H9 (cell line): ENCODE measurements at regions not wholly inside any gene's neighbourhood (a gene's known extent, or its start where the extent isn't known, plus 50 kb on each side); places are given as distances from the start of the nearest gene placed in this dataset.

Experiments used
- DNase-seq: peaks from one replicate; pipeline ENCODE4 v3.0.0-alpha.2; 2017
- H2AFZ ChIP-seq: one replicate; pipeline ENCODE4 v1.6.1; 2013; ENCODE audit warnings: mild to moderate bottlenecking, low read length, control low read depth, moderate library complexity
- H2AK5ac ChIP-seq: 2 replicates; pipeline ENCODE4 v1.6.1; 2013; ENCODE audit warnings: low read length, control low read depth, mixed read lengths; ENCODE audit not compliant: insufficient read length
- H2BK120ac ChIP-seq: one replicate; pipeline ENCODE4 v1.6.1; 2013; ENCODE audit warnings: low read depth, mild to moderate bottlenecking, low read length, control low read depth, inconsistent platforms; ENCODE audit not compliant: poor library complexity, severe bottlenecking
- H2BK12ac ChIP-seq: 2 replicates; pipeline ENCODE4 v1.6.1; 2013; ENCODE audit warnings: low read length, control low read depth, mixed read lengths, low read depth; ENCODE audit not compliant: insufficient read length
- H2BK15ac ChIP-seq: 2 replicates; pipeline ENCODE4 v1.6.1; 2013; ENCODE audit warnings: low read depth, low read length, control low read depth
- H2BK20ac ChIP-seq: one replicate; pipeline ENCODE4 v1.6.1; 2013; ENCODE audit warnings: low read depth, mild to moderate bottlenecking, low read length, control low read depth, inconsistent platforms; ENCODE audit not compliant: poor library complexity, severe bottlenecking
- H2BK5ac ChIP-seq: 2 replicates; pipeline ENCODE4 v1.6.1; 2013; ENCODE audit warnings: low read length, control low read depth, mixed read lengths; ENCODE audit not compliant: insufficient read length
- H3K14ac ChIP-seq: 2 replicates; pipeline ENCODE4 v1.6.1; 2013; ENCODE audit warnings: low read length, control low read depth; ENCODE audit not compliant: insufficient read depth
- H3K18ac ChIP-seq: 2 replicates; pipeline ENCODE4 v1.6.1; 2013; ENCODE audit warnings: low read depth, mild to moderate bottlenecking, mixed read lengths, low read length, control low read depth; ENCODE audit not compliant: insufficient read length
- H3K23ac ChIP-seq: 2 replicates; pipeline ENCODE4 v1.6.1; 2013; ENCODE audit warnings: low read length, control low read depth, mixed read lengths, low read depth; ENCODE audit not compliant: insufficient read length
- H3K23me2 ChIP-seq: 2 replicates; pipeline ENCODE4 v1.6.1; 2013; ENCODE audit warnings: low read depth, mild to moderate bottlenecking, mixed read lengths, low read length, control low read depth; ENCODE audit not compliant: insufficient read length, poor library complexity, severe bottlenecking
- H3K27ac ChIP-seq: 2 replicates; pipeline ENCODE4 v1.5.1; 2013; ENCODE audit warnings: low read length, control low read depth, mixed read lengths, low read depth; ENCODE audit not compliant: insufficient read length
- H3K27me3 ChIP-seq: 2 replicates; pipeline ENCODE4 v1.6.1; 2013; ENCODE audit warnings: low read length, control low read depth, inconsistent platforms; ENCODE audit not compliant: insufficient read depth
- H3K4ac ChIP-seq: 2 replicates; pipeline ENCODE4 v1.6.1; 2013; ENCODE audit warnings: low read depth, mild to moderate bottlenecking, control low read depth, inconsistent platforms, low read length, moderate library complexity
- H3K4me1 ChIP-seq: 2 replicates; pipeline ENCODE4 v1.6.1; 2013; ENCODE audit warnings: low read length, control low read depth, inconsistent platforms; ENCODE audit not compliant: insufficient read depth
- H3K4me2 ChIP-seq: 2 replicates; pipeline ENCODE4 v1.6.1; 2013; ENCODE audit warnings: low read length, control low read depth, mixed read lengths; ENCODE audit not compliant: insufficient read length, insufficient read depth
- H3K56ac ChIP-seq: 2 replicates; pipeline ENCODE4 v1.6.1; 2013; ENCODE audit warnings: low read depth, mild to moderate bottlenecking, mixed read lengths, low read length, control low read depth; ENCODE audit not compliant: insufficient read length
- H3K79me1 ChIP-seq: 2 replicates; pipeline ENCODE4 v1.6.1; 2013; ENCODE audit warnings: low read depth, mild to moderate bottlenecking, moderate library complexity, low read length, control low read depth, inconsistent platforms; ENCODE audit not compliant: insufficient read depth, poor library complexity, severe bottlenecking
- H3K79me2 ChIP-seq: 2 replicates; pipeline ENCODE4 v1.6.1; 2013; ENCODE audit warnings: low read length, control low read depth, inconsistent platforms; ENCODE audit not compliant: insufficient read depth
- H3K9ac ChIP-seq: 2 replicates; pipeline ENCODE4 v1.6.1; 2013; ENCODE audit warnings: low read length, control low read depth, mixed read lengths; ENCODE audit not compliant: insufficient read length; ENCODE audit errors: extremely low read depth
- H3K9me3 ChIP-seq: one replicate; pipeline ENCODE4 v1.6.1; 2013; ENCODE audit warnings: low read depth, low read length, inconsistent platforms; ENCODE audit not compliant: control insufficient read depth
- H3T11ph ChIP-seq: one replicate; pipeline ENCODE4 v1.6.1; 2013; ENCODE audit warnings: mild to moderate bottlenecking, low read length, control low read depth, inconsistent platforms
- H4K20me1 ChIP-seq: one replicate; pipeline ENCODE4 v1.6.1; 2013; ENCODE audit not compliant: control insufficient read depth, insufficient read length, insufficient read depth
- H4K5ac ChIP-seq: 2 replicates; pipeline ENCODE4 v1.6.1; 2013; ENCODE audit warnings: low read depth, mild to moderate bottlenecking, mixed read lengths, low read length, control low read depth; ENCODE audit not compliant: insufficient read length
- H4K8ac ChIP-seq: replicated peaks from 2 replicates; pipeline ENCODE4 v1.6.1; 2013; ENCODE audit warnings: low read length, control low read depth, mixed read lengths, low read depth; ENCODE audit not compliant: insufficient read length
- H4K91ac ChIP-seq: 2 replicates; pipeline ENCODE4 v1.6.1; 2013; ENCODE audit warnings: low read depth, mild to moderate bottlenecking, moderate library complexity, mixed read lengths, low read length, control low read depth; ENCODE audit not compliant: insufficient read length
- H3K27ac Mint-ChIP-seq, 3 experiments: 2 replicates in 2 of 3; 3 replicates in 1 of 3; pipeline ENCODE4 v1.8.0; 2020 to 2021; ENCODE audit warnings: mixed read lengths in 3 of 3, mild to moderate bottlenecking in 1 of 3, moderate library complexity in 1 of 3
- H3K27me3 Mint-ChIP-seq: 2 replicates; pipeline ENCODE4 v1.8.0; 2021; ENCODE audit warnings: low read depth, mild to moderate bottlenecking, moderate library complexity, mixed read lengths
- H3K36me3 Mint-ChIP-seq, 3 experiments: 2 replicates in 2 of 3; 3 replicates in 1 of 3; pipeline ENCODE4 v1.8.0; 2020 to 2021; ENCODE audit warnings: low read depth in 3 of 3, mixed read lengths in 3 of 3; ENCODE audit not compliant: insufficient read depth in 1 of 3
- H3K4me1 Mint-ChIP-seq, 2 experiments: 2 replicates each; pipeline ENCODE4 v1.8.0; 2020; ENCODE audit warnings: mixed read lengths in 2 of 2
- H3K4me3 Mint-ChIP-seq, 2 experiments: 2 replicates in 1 of 2; 3 replicates in 1 of 2; pipeline ENCODE4 v1.8.0; 2020 to 2021; ENCODE audit warnings: mild to moderate bottlenecking in 2 of 2, mixed read lengths in 2 of 2, moderate library complexity in 1 of 2
- H3K9me3 Mint-ChIP-seq, 2 experiments: 2 replicates in 1 of 2; 3 replicates in 1 of 2; pipeline ENCODE4 v1.8.0; 2020; ENCODE audit warnings: mild to moderate bottlenecking in 2 of 2, mixed read lengths in 2 of 2, moderate library complexity in 1 of 2
- WGBS: extraction: QIAGEN DNeasy Blood & Tissue Kit; methylation state at CpG from one replicate; pipeline ENCODE4 v1.1.7; 2013; ENCODE audit warnings: missing lambda C conversion rate, low lambda C conversion rate, mixed read lengths; ENCODE audit not compliant: insufficient read length; ENCODE audit errors: extremely low coverage; 5-methylcytosine and 5-hydroxymethylcytosine counted together
- TF ChIP-seq, protein P1 (sequence below): fragments of 200-600 bp; sonication (generic); conservative IDR thresholded peaks from 3 replicates; pipeline ENCODE4 v1.8.0; 2021; ENCODE audit warnings: antibody characterized with exemption, mild to moderate bottlenecking

- Histone ChIP-seq H3K14ac (no peak overlapping the region), H3K27me3 (no peaks in the 10 kb centered on the region), H2BK5ac (no peak overlapping the region), H2AK5ac (no peak overlapping the region), H4K91ac (no peak overlapping the region), H3K4me2 (no peak overlapping the region), H2AFZ (no peak overlapping the region), H2BK12ac (no peak overlapping the region), H4K5ac (no peak overlapping the region), H3K27ac (no peak overlapping the region), H4K20me1 (no peaks in the 10 kb centered on the region), H2BK20ac (no peak overlapping the region), H3K9ac (no peak overlapping the region), H3K79me1 (no peaks in the 10 kb centered on the region), H3K56ac (no peak overlapping the region), H3K79me2 (no peaks in the 10 kb centered on the region), H2BK15ac (no peak overlapping the region), H2BK120ac (no peak overlapping the region), H3K23me2 (no peaks in the 10 kb centered on the region), H3K4me1 (no peaks in the 10 kb centered on the region), H3K18ac (no peak overlapping the region), H4K8ac (no peak overlapping the region), H3T11ph (no peak overlapping the region), H3K23ac (no peak overlapping the region), H3K4ac (no peak overlapping the region), H3K9me3 (no peaks in the 10 kb centered on the region)
- no peak overlapping the region for H3K4me3 Mint-ChIP-seq
- TF ChIP-seq, protein P1, sequence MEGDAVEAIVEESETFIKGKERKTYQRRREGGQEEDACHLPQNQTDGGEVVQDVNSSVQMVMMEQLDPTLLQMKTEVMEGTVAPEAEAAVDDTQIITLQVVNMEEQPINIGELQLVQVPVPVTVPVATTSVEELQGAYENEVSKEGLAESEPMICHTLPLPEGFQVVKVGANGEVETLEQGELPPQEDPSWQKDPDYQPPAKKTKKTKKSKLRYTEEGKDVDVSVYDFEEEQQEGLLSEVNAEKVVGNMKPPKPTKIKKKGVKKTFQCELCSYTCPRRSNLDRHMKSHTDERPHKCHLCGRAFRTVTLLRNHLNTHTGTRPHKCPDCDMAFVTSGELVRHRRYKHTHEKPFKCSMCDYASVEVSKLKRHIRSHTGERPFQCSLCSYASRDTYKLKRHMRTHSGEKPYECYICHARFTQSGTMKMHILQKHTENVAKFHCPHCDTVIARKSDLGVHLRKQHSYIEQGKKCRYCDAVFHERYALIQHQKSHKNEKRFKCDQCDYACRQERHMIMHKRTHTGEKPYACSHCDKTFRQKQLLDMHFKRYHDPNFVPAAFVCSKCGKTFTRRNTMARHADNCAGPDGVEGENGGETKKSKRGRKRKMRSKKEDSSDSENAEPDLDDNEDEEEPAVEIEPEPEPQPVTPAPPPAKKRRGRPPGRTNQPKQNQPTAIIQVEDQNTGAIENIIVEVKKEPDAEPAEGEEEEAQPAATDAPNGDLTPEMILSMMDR, result no peak
- H3K27ac Mint-ChIP-seq, result peak overlapping the region in 1 of 3 experiments; percentile 72; a peak in 1 of 7 replicates
- no CpG with 5 or more reads among the region's 7 CpGs for WGBS
- H3K4me1 Mint-ChIP-seq, result no peaks in the 10 kb centered on the region
- H3K27me3 Mint-ChIP-seq, result no peaks in the 10 kb centered on the region
- DNase-seq, result no peak
- peaks cover 6 to 8% of the 10 kb centered on the region in 2 experiments; a peak in 3 of 5 replicates for H3K9me3 Mint-ChIP-seq
- peaks cover 0 to 13% (median 9%) of the 10 kb centered on the region in 3 experiments; a peak in 3 of 7 replicates for H3K36me3 Mint-ChIP-seq
Observed at GRCh38 chr1:232718928-232719927, 86.0 kb upstream of the MAP10 start.
